Epithelial cell of esophagus (primary cell): ENCODE measurements at regions not wholly inside any gene's neighbourhood (a gene's known extent, or its start where the extent isn't known, plus 50 kb on each side); places are given as distances from the start of the nearest gene placed in this dataset.

Source experiments
- DNase-seq: peaks from one replicate; pipeline ENCODE4 v3.0.0; 2010; ENCODE audit warnings: low read depth
- H3K4me3 ChIP-seq: 2 replicates; pipeline ENCODE4 v1.5.1; 2011; ENCODE audit warnings: mild to moderate bottlenecking, low read length, control low read depth
- TF ChIP-seq, protein P1 (sequence below): IDR thresholded peaks from 2 replicates; pipeline ENCODE4 v1.5.1; 2011; ENCODE audit warnings: low read depth, mild to moderate bottlenecking, low read length, control low read depth, inconsistent platforms; ENCODE audit not compliant: insufficient read depth; ENCODE audit errors: missing control alignments

- no peak overlapping the region for H3K4me3 ChIP-seq
- peak; percentile 97 for DNase-seq
- TF ChIP-seq, protein P1, sequence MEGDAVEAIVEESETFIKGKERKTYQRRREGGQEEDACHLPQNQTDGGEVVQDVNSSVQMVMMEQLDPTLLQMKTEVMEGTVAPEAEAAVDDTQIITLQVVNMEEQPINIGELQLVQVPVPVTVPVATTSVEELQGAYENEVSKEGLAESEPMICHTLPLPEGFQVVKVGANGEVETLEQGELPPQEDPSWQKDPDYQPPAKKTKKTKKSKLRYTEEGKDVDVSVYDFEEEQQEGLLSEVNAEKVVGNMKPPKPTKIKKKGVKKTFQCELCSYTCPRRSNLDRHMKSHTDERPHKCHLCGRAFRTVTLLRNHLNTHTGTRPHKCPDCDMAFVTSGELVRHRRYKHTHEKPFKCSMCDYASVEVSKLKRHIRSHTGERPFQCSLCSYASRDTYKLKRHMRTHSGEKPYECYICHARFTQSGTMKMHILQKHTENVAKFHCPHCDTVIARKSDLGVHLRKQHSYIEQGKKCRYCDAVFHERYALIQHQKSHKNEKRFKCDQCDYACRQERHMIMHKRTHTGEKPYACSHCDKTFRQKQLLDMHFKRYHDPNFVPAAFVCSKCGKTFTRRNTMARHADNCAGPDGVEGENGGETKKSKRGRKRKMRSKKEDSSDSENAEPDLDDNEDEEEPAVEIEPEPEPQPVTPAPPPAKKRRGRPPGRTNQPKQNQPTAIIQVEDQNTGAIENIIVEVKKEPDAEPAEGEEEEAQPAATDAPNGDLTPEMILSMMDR = no peak
These were observed 232.2 kb downstream of the LY86 start for GRCh38 chr6:6820641-6821238.

GRCh38 chr6:6821639-6822261 is 233.2 kb downstream of the LY86 start:
- DNase-seq = no peak
- TF ChIP-seq, protein P1 = no peak
- H3K4me3 ChIP-seq = no peak overlapping the region

DNA sequence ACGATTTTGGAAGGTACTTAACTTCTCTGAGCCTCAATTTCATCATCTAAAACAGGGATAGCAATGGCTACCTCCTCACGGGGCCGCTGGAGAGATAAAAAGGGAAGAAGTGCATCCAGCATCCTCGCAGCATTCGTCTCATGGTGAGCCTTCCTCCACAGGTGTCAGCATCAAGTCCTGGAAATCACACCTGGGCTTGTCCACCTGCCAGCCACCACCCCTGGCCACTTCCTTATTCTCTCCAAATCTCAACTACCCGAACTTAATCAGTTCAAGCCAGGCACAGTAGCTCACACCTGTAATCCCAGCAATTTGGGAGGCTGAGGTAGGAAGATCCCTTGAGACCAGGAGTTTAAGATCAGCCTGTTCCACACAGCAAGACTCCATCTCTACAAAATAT is 234.5 kb downstream of the LY86 start:
- no peak overlapping the region for H3K4me3 ChIP-seq
- DNase-seq = no peak
- TF ChIP-seq, protein P1 = no peak

- no peak overlapping the region for H3K4me3 ChIP-seq
- TF ChIP-seq, protein P1 = no peak
- DNase-seq = no peak
These were observed 235.2 kb downstream of the LY86 start for GRCh38 chr6:6823568-6824224.

DNA sequence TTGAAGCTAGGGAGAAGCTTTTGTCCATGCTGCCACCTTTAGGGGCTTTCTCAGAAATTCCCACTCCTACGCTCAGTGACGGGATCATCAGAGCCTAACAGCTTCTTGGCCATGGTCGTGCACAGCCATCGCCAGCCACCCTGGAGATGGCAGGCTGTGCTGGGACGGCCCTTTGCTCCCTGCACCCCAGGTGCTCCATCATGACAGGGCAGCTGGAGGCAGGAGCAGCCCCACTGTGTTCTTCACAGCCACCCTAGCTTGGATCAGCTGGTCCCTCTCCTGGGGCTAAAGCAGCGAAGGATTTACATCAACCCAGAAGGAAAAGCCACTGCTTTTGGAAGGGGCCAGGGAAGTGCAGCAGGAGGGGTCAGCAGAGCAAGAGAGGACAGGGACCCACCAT is 235.9 kb downstream of the LY86 start:
- H3K4me3 ChIP-seq = no peak overlapping the region
- TF ChIP-seq, protein P1 = no peak
- no peak for DNase-seq

DNA sequence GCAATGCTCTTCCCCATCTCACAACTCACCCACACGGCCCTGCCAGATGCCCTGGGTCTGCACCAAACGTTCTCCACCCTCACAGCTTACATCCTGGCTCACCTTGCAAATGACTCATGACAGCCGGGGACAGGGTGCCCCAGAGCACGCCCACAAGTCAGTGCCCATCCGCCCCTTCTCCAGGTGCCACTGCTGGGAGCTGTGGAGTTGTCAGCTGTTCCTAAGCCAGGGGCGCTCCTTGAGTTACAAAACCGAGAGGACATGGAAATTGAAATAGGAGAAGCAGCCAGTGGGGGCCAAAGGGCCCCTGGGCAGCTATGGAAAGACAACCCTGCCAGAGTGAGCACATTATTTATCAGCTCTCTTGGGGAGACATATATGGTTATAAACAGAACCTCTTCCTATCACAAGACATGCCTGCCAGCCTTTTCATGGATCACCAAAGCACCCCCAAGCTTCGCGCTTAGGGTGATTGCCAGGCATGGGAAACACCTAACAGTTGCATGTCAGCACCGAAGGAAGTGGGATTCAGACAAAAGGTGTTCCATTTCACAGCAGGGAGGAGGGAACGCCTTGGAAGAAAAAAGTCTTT is 236.8 kb downstream of the LY86 start:
- no peak overlapping the region for H3K4me3 ChIP-seq
- DNase-seq = peak; percentile 79
- TF ChIP-seq, protein P1 = no peak
